ENCODE measurements at regions not wholly inside any gene's neighbourhood (a gene's known extent, or its start where the extent isn't known, plus 50 kb on each side); places are given as distances from the start of the nearest gene placed in this dataset.

GRCh38 chr13:106660746-106661625 lies 93.0 kb upstream of the ARGLU1 start:
- TF ChIP-seq CTCF (conservative IDR thresholded peaks at IDR 0.05): no peak
- no peak for TF ChIP-seq ZFX (IDR thresholded peaks at IDR 0.05)

All from C4-2B (cell line).